HG03139 (cell line): ENCODE measurements at regions not wholly inside any gene's neighbourhood (a gene's known extent, or its start where the extent isn't known, plus 50 kb on each side); places are given as distances from the start of the nearest gene placed in this dataset.
"Not testable (repeated sequence)": the region's sequence is repeated elsewhere in the genome, so short reads cannot be mapped to it uniquely, and the experiment has no call there.

Experiments
- ATAC-seq: cut with Tn5 transposase; IDR thresholded peaks from one replicate; pipeline ENCODE4 v1.9.1; 2021; ENCODE audit not compliant: unreplicated experiment

- ATAC-seq, result no peak
Observed at GRCh38 chr14:38357557-38357956, 101.7 kb upstream of the CLEC14A start.

- ATAC-seq, result not testable (repeated sequence)
Observed at GRCh38 chr14:38355473-38355872, 99.6 kb upstream of the CLEC14A start.

GRCh38 chr14:38350102-38350501 lies 94.2 kb upstream of the CLEC14A start:
- ATAC-seq, result no peak

GRCh38 chr14:38342803-38343202 lies 86.9 kb upstream of the CLEC14A start:
- ATAC-seq, result no peak

- ATAC-seq, result no peak
Observed at GRCh38 chr14:38339696-38340095, 83.8 kb upstream of the CLEC14A start.

GRCh38 chr14:38336298-38336697 lies 80.4 kb upstream of the CLEC14A start:
- no peak for ATAC-seq

GRCh38 chr14:38330275-38330674 lies 74.4 kb upstream of the CLEC14A start:
- ATAC-seq, result no peak

- ATAC-seq, result no peak
Observed at GRCh38 chr14:38329246-38329645, 73.4 kb upstream of the CLEC14A start.

GRCh38 chr14:38316922-38317321 lies 61.0 kb upstream of the CLEC14A start:
- ATAC-seq, result no peak

- no peak for ATAC-seq
Observed at GRCh38 chr14:38311655-38312054, 55.8 kb upstream of the CLEC14A start.

GRCh38 chr14:38310420-38310995 lies 54.6 kb upstream of the CLEC14A start:
- ATAC-seq, result no peak

- ATAC-seq, result no peak
Observed at GRCh38 chr14:38309522-38310277, 53.8 kb upstream of the CLEC14A start.
